KG1 (cell line): ENCODE measurements at regions not wholly inside any gene's neighbourhood (a gene's known extent, or its start where the extent isn't known, plus 50 kb on each side); places are given as distances from the start of the nearest gene placed in this dataset.
"Not testable (repeated sequence)": the region's sequence is repeated elsewhere in the genome, so short reads cannot be mapped to it uniquely, and the experiment has no call there.

Source experiments
- DNase-seq: peaks from one replicate; lab custom pipeline; 2025; lab: John Stamatoyannopoulos, UW

DNA sequence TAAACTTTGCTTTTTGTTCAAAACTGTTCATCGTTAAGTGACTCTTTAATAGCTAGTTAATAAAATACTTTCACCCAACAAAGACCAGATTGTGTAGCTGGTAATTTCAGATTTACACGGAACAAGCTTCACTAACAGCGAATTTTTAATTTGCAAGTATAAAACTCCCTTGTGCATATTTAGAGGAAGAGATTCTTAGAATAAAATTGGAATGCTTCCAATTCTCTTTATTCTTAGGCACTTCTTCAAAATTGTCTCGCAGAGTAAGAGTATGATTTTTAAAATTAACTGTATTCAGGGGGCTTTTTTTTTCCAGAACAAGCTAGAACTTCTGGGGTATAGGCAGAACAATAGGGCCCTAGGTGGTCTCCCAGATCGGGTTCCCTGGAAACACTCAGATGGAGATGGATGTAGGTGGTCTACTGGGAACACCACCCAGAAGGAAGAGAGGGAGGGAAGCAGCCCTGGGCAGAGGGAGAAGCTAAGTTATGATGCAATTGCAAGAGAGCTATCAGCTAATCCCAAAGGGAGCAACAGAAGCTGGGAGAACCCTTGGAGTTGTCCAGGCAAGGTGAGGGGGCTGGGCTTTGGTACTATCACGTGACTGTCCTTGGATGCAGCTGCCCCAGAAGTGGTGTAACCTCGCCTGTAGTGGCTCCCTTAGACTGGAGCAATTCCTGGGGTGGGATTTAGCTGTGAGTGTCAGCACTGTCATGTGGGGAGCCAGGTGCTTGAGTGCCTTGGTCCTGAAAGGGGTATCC is 151.7 kb upstream of the ASB18 start:
- no peak for DNase-seq

DNA sequence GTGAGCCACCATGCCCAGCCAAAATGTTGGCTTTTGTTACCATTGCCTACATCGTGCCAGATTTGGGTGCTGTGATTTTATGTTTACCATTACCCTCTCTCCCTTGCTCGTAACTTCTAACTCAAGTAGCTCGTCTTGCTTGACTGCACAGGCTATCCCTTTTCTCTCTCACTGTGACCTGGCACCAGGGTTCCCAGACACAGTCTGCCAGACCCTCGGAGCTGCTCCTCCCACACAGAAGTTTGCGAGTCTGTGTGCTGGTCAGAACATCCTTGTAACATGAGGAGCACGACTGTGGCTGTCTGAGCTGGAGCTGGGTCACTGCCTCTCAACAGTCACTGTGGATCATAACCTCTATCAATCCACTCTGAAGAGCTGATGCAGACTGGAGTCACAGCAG is 152.5 kb upstream of the ACKR3 start:
- no peak for DNase-seq

DNA sequence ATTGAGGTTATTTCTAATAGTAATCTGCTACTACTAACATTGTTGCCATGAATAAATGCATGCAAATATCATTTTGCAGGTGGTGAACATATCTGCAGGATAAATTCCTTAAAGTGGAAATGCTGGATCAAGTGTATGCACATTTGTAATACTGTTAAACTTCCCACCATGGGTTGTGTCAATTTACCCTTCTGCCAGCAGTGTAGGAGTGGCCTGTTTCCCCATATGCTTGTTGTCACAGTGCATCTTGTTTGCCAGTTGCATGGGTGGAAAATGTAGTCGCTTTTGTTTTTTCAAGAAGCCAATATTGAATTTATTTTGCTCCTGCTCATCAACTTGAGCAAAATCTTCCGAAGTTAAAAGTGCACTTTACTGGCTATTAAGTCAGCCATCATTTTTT is 139.0 kb upstream of the ACKR3 start:
- no peak for DNase-seq

DNA sequence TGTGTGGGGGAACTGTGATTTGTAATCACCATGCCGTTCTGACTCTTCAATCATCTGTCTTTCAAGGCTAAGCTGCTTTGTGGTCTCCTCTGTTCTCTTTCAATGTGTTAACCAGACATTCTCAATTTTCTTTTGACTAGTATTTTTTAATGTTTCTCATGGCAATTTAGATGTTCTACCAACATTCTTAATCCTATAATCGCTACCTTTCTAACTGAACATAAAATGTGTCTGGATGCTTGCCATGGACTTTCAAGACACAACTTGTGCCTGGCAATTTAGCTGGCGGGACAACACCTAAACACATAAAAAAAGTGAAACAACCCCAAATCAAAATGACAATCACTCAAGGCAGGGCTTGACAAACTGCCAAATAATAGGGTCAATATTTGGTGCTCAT is 135.0 kb upstream of the ACKR3 start:
- DNase-seq: no peak

DNA sequence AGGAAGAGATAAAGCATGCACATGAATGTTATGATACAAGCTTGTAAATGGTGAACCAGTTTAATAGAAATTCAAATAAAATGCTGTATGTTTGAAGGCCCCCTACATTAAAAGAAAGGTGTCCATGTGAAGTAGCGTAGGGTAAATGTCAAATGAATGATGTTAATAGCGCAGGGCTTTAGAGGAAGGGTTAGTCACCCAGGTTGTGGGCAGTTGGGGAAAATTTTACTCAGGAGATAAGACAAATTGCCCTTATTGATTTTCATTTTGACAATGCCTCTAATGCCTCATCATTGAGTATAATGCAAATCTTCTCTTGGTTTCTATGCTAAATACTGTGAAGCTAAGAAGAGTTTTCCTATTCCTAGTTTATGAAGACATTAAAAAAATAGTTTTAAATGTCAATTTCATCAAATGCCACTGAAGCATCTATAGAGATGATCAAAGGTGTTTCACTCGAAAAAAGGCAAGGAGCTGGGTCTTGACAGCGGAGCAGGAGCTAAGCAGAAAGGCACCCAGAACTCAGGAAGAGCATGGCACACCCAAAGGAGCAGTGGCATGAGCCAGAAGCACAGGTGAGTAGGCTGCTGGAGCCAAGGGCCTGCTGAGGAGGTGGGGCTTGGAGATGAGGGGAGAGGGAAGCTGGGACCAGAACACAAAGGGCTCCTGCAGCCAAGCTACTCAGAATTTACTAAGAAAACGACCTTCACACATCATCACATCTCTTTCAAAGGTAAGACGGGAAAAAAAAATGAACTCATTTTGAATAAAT is 129.3 kb upstream of the ACKR3 start:
- DNase-seq: no peak

DNA sequence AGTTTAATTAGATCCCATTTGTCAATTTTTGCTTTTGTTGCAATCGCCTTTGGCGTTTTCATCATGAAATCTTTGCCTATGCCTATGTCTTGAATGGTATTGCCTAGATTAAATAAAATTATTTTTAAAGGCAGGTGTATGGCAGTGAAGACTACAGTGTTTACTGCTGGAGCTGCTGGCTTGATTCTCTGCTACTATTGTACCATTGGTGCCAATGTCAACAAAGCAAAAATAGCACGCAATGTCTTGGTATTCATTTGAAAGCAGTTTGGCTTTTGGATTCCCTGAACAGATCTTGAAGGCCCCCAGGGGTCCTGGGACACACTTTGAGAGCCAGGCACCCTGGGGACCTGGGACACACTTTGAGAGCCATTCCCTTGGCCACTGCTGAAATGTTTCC is 125.4 kb upstream of the ACKR3 start:
- no peak for DNase-seq

DNA sequence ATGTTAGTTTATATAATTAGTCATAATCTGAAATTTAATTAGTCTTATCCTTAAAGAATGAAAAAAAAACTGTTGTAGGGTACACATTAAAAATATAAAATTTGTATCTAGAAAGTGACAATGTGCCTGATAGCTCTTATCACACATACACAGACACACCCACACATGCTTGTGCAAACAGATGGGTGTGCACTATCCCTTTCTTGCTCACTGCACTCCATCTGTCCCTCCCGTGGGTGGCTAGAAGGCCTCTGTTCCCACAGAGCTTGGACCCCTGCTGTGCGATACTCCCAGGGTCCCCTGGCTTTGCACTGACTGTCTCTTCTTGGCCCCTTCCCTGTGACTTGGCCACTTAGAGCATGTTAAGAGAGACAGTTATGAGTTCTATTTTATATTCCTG is 123.9 kb upstream of the ACKR3 start:
- DNase-seq: no peak

DNA sequence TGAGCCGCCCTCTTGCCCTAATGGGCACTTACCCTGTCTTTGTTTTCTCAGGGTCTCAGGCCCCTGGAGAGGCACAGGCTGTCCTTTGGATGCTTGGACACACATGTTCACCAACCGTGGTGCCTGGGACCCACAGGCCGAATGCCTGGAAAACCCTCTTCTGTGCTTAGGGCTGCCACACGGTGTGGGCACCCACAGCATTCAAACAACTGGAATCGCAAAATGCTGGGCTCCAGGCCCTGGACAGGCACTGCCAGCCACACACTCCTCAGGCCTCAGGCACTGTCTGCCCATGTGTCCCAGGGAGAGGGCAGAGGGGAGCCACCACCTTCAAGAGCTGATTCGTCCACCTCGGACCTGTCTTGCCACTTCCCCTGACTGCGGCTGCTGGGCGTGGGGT is 123.1 kb upstream of the ACKR3 start:
- no peak for DNase-seq

DNA sequence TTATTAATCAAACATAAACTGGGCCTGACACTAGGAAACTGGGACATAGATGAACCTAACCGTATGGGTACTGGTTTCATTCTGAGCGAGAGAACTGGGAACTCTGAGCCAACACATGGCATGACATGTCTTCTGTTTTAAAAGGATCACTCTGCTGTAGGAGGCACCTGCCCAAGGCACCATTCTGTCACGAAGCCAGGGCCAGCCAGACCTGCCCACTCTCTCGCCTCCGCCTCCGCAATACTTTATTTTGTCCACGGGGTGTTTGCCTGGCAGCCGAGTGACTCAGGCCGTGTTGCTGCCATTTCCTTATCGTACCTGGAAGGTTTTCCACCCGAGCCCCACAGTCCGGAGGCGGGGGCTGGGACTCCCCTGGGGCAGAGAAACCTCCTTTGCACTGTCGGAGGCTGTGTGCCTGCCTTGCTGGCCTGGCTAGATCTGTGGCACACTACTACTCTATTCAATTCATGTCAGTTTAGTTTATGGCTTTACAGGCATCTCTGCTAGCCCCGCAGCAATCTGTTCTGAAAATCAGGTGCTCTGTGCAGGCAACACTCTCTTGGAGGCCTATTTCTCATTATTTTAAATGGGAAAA is 120.4 kb upstream of the ACKR3 start:
- no peak for DNase-seq

DNA sequence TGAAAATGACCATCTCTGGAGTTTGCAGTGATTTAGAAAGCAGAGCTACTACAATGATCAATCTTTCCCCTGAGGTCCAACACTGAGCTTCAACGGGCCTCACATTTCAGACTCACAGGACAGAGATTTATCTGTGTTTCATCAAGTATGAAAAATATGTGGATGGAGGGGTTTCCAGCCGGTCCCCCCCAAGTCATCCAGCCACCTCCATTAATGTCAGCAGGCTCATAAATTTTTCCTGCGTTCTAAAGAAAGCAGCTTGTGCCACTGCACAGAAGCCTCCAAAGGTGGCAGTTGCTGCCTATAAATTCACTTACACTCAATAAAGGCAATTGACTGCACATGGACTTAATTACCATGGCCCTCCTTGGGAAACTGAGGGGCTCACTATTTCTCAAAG is 117.4 kb upstream of the ACKR3 start:
- no peak for DNase-seq

DNA sequence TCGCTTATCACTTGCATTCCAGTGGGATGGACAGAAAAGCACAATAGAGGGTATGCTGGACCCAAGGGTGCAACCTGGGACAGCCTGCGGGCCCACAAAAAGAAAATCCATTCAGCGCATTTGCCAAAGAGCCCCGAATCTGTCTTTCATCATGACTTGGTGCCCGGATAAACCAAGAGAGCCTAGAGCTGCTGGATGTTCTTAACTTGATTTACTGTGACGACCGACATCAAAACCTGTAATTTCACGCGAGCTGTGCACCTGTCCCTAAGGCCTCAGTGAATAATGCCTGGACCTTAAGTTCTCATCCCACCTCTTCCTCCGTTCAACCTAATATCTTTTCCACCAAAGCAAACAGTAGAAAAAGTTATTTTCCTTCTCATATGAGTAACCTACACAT is 115.5 kb upstream of the ACKR3 start:
- no peak for DNase-seq

DNA sequence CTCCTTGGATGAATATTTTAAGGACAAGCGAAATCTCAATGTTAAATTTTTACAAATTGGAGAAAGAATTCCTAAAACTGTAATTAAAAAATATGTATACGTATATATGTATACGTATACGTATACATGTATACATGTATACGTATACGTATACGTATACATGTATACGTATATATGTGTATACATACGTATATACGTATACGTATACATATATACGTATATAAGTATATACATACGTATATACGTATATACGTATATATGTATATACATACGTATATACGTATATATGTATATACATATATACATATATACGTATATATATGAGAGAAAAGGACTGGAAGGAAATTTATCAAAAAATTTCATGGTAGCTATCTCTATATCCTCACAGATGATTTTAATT is 110.2 kb upstream of the ACKR3 start:
- no peak for DNase-seq

DNA sequence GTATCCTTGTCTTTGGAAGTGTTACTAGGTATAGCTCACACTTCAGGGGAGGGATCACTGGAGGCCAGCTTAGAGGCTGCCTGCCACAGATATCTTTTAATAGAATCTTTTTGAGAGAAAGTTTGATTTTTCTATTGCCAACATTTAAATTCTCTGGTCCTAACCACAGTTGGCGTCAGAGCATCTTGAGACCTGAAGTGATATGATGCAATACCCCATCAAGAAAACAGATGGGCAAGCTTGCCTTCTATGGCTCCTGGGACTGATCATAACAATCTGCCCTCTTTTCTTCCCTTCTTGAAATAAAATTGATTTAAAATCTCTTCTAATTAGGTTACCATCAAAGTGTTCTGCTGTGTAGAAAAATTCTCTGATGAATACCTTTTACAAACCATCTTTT is 105.5 kb upstream of the ACKR3 start:
- no peak for DNase-seq

DNA sequence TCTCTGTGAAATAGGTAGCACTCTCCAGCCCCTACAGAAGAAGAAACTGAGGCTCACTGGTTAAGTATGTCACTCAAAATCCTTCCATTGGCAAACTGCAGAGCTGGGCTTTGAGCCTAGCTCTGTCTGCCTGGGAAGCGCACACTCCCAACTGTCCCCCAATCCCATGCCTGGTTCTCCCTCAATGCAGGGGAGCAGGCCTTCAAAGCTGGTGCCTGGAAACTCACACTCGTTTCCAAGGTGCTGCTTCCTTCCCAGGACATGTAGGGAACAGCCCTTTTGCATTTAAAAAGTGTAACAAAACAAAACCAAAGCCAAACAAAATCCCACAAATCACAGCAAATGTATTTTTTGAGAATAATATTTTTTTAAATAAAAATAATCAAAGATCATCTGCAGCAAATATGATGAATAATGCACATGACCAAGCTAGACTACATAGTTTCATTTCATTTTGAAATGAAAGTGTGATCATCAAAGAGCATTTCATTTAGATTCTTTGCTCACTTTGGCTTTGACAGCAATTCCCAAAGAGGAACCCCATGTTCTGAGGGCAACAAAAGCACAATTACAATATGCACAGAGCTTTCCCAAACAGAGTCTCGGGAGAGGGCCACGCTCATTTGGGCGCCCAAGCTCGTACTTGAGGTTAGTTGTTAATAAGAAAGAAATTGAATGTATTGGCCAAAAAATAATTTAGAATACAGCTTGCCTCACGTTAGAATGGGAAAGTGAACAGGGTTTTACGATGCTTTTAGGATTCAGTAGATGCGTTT is 96.7 kb upstream of the ACKR3 start:
- DNase-seq: no peak

DNA sequence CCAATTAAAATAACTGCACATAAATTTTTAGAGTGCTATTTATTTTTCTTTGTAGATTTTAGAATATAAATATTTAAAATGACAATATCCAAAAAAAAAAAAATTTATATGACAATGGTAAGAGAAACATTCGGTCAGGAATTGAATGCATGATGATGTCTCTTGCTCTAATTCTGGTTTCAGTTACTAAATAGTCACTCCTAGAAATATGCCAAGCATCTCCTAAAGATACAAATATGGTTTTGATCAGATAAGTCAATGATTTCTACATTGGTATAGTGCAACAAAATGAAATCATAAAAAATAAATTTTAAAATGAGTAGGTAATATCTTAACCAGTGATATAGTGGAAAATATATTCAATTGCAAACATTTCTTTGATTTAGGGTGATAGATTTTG is 95.9 kb upstream of the ACKR3 start:
- DNase-seq: no peak

DNA sequence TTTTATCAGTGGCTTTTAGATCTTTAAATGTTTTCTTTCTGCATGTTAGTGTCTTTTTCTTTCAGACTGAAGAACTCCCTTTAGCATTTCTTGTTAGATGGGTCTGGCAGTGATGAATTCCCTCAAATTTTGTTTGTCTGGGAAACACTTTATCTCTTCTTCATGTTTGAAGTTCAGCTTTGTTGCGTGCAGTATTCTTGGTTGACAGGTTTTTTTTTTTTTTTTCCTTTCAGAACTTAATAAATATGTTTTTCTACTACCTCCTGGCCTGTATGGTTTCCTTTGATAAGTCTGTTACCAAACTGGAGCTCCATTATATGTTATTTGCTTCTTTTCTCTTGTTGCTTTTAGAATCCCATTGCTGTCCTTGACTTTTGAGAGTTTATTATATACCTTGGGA is 89.8 kb upstream of the ACKR3 start:
- DNase-seq: no peak

DNA sequence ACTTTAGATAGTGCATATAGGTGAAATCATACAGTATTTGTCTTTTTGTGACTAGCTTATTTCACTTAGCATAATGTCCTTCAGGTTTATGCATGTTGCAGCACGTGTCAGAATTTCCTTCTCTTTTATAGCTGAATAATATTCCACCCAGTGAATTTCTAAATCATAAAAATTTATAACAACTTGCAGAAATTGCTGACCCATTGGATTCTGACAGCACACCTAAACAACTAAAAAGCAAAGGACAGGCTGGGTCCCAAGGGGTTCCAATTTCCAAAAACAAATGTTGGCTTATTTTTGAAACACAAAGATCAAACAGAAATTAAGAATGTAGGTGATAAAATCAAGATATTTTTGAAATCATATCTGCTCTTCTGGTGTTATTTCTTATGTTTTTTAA is 86.5 kb upstream of the ACKR3 start:
- no peak for DNase-seq

DNA sequence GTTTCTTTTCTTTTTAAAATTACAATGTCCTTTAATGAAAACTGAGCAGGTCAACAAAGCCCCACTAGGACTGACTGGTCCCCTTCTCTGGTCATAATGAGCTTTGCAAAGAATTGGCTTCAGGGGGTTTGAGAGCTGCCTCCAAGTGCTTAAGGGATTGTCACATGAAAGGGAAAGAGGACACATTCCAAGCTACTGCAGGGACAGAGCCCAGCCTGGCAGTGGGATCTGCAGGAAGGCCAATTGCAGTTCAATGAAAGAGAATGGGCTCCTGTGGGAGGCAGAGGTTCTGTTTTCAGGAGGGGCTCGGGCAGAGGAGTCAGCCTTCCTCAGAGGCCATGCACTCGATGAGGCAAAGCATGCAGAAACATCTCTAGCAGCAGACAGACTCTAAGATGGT is 84.1 kb upstream of the ACKR3 start:
- DNase-seq: no peak

DNA sequence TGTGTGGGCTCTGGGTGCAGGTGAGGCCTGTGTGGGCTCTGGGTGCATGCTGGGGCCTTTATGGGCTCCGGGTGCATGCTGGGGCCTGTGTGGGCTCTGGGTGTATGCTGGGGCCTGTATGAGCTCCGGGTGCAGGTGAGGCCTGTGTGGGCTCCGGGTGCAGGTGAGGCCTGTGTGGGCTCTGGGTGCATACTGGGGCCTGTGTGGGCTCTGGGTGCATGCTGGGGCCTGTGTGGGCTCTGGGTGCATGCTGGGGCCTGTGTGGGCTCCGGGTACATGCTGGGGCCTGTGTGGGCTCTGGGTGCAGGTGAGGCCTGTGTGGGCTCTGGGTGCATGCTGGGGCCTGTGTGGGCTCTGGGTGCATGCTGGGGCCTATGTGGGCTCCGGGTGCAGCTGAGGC is 80.5 kb upstream of the ACKR3 start:
- not testable (repeated sequence) for DNase-seq

DNA sequence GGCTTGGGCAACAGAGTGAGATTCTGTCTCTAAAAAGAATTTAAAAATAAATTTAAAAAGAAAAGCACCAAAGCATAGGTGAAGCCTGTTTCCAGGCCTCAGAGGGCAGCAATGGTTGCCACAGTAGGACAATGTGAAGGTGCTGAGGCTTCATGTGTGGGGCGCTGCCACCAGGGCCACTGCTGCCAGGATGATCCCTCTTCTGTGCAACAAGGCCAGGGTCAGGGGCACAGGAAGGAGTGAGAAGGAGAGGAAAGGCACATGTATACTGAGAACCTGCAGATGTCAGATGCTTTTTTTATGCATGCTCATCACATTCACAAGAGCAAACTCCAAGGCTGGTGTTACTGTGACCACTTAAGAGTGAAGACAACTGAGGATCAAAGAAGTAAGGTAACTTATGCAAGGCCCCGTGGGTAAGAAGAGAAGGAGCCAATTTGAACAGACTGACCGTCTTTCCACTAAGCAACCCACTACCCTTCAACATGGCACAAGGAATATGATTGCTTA is 79.7 kb upstream of the ACKR3 start:
- DNase-seq: no peak

DNA sequence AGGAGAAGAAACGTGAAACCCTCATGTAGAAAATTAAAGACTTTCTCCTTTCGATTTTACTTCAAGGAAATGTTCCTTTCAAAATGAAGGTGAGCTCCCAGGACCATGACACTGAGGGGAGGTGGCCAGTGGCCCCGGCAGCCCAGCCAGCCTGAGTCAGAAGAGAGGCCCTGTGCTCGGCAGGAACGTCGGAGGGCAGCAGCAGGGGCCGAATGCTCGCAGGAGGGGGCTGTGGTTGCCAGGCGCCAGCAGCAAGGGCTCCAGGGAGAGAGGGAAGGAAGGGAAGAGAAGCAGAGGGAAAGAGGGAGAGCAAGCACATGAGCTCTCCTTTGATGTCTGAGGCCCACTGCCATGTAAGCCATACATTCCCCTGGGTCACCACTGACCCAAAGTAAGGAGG is 73.3 kb upstream of the ACKR3 start:
- no peak for DNase-seq

DNA sequence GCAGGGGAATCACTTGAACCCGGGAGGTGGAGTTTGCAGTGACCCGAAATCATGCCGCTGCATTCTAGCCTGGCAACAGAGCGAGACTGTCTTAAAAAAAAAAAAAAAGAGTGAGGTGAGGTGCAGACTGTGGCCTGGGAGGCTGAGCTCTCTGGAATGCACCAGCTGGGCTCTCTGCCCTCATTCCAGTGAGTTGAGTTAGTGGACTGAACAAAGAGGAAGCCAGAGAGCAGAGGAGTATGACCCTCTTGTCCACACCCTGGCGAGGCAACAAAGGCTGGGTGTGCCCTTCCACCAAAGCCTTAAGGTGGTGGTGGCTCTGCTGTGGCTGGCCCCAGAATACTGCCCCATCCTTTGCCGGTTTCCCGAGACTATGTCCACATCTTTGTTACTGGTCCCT is 71.3 kb upstream of the ACKR3 start:
- no peak for DNase-seq
